ENCODE measurements at regions not wholly inside any gene's neighbourhood (a gene's known extent, or its start where the extent isn't known, plus 50 kb on each side); places are given as distances from the start of the nearest gene placed in this dataset.

GRCh38 chr6:135638108-135638507, 140.6 kb upstream of the AHI1 start:
- Histone ChIP-seq H3K27ac (no peak overlapping the region), H3K4me3 (no peak overlapping the region), H3K4me1 (peaks cover 4% of the 10 kb centered on the region), H3K27me3 (no peaks in the 10 kb centered on the region), H3K9me3 (no peaks in the 10 kb centered on the region), H3K36me3 (ENCODE audit: low read depth, missing control alignments) (no peaks in the 10 kb centered on the region)
- no peak for DNase-seq
- 94 to 98% methylated on average over 2 of the region's 2 CpGs for WGBS, 2 donors
- intact Hi-C loops (cut with DNase I; ENCODE audit: low total_unique reads): no loop called here
- no peak for TF ChIP-seq POLR2A (IDR thresholded peaks at IDR 0.05)
- no peak for TF ChIP-seq CTCF (IDR thresholded peaks at IDR 0.05)

DNA sequence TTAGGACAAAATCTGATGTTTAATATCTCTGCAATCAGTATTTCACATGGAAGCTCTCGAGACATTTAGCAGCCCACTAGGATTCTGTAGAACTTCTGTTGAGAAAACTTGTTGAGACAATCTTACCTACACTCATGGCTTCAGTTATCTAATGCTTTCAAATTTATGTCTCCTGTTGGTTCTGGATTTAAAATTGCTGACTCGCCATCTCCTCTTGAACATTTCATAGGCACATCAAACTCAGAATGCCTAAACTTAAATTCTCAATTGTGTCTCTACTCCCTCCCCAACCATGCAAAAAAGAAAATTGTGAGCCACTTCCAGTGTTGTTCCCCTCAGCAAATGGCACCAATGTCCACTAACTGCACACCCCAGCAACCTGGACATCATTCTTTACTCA, 142.5 kb upstream of the AHI1 start:
- Histone ChIP-seq H3K36me3 (ENCODE audit: low read depth, missing control alignments) (no peaks in the 10 kb centered on the region), H3K27ac (no peak overlapping the region), H3K9me3 (no peaks in the 10 kb centered on the region), H3K4me3 (no peak overlapping the region), H3K27me3 (no peaks in the 10 kb centered on the region), H3K4me1 (peaks cover 4% of the 10 kb centered on the region)
- TF ChIP-seq CTCF (IDR thresholded peaks at IDR 0.05): no peak
- no peak for TF ChIP-seq POLR2A (IDR thresholded peaks at IDR 0.05)
- WGBS, 2 donors: 94 to 95% methylated on average over 2 of the region's 2 CpGs
- no peak for DNase-seq
- intact Hi-C loops (cut with DNase I; ENCODE audit: low total_unique reads): no loop called here

GRCh38 chr6:135640449-135641111, 143.0 kb upstream of the AHI1 start:
- Histone ChIP-seq H3K27ac (no peak overlapping the region), H3K4me1 (peaks cover 4% of the 10 kb centered on the region), H3K4me3 (no peak overlapping the region), H3K27me3 (no peaks in the 10 kb centered on the region), H3K36me3 (ENCODE audit: low read depth, missing control alignments) (no peaks in the 10 kb centered on the region), H3K9me3 (no peaks in the 10 kb centered on the region)
- intact Hi-C loops (cut with DNase I; ENCODE audit: low total_unique reads): no loop called here
- TF ChIP-seq POLR2A (IDR thresholded peaks at IDR 0.05) (no peak), CTCF (IDR thresholded peaks at IDR 0.05) (no peak)
- WGBS, 2 donors: 30 to 39% methylated on average over 3 of the region's 3 CpGs
- no peak for DNase-seq

- Histone ChIP-seq H3K9me3 (no peaks in the 10 kb centered on the region), H3K36me3 (ENCODE audit: low read depth, missing control alignments) (no peaks in the 10 kb centered on the region), H3K4me1 (peaks cover 4% of the 10 kb centered on the region), H3K27me3 (no peaks in the 10 kb centered on the region), H3K27ac (no peak overlapping the region), H3K4me3 (no peak overlapping the region)
- DNase-seq: no peak
- intact Hi-C loops (cut with DNase I; ENCODE audit: low total_unique reads): no loop called here
- 95% methylated on average over 3 of the region's 3 CpGs for WGBS, 2 donors
- no peak for TF ChIP-seq CTCF (IDR thresholded peaks at IDR 0.05)
- TF ChIP-seq POLR2A (IDR thresholded peaks at IDR 0.05): no peak
Observed at GRCh38 chr6:135642912-135643311, 145.4 kb upstream of the AHI1 start.

GRCh38 chr6:135644394-135644793, 146.9 kb upstream of the AHI1 start:
- TF ChIP-seq CTCF (IDR thresholded peaks at IDR 0.05): no peak
- no peak for TF ChIP-seq POLR2A (IDR thresholded peaks at IDR 0.05)
- no peak for DNase-seq
- WGBS, 2 donors: 66 to 87% methylated on average over 3 of the region's 3 CpGs
- H3K9me3 ChIP-seq: no peaks in the 10 kb centered on the region
- no peaks in the 10 kb centered on the region for H3K36me3 ChIP-seq (ENCODE audit: low read depth, missing control alignments)
- no peaks in the 10 kb centered on the region for H3K27me3 ChIP-seq
- H3K4me1 ChIP-seq: peaks cover 4% of the 10 kb centered on the region
- intact Hi-C loops (cut with DNase I; ENCODE audit: low total_unique reads): no loop called here
- H3K27ac ChIP-seq: no peak overlapping the region
- no peak overlapping the region for H3K4me3 ChIP-seq
